ENCODE measurements at regions not wholly inside any gene's neighbourhood (a gene's known extent, or its start where the extent isn't known, plus 50 kb on each side); places are given as distances from the start of the nearest gene placed in this dataset.

DNA sequence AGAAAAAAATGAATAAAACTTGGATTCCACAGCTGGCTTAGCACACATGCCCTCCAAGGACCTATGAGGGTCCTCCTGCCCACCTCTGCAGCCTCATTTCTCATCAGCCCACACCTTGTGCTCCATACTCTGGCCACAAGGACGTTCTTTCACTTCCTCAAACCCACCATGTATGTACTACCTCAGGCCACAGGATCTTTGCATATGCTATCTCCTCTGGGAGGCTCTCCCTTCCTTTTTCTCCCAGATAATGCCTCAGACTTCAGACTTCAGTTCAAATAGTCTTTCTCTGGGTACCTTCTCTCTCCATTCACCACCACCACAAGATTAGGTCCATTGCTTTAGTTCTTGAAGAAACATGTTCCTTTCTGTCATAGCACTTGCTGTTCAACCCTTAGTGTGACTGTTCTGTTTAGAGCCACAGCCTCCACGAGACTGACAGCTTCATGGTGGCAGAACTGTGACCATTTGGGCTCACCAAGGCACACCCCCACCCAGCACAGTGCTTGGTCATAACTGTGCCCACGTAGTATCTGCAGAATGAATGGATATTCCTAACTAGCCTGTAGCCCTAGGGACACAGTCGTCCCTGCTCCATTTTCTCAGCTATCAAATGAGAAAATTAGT is 146.7 kb upstream of the LRFN2 start:
- H3K27me3 ChIP-seq (ENCODE audit: low read depth), result peaks cover 47% of the 10 kb centered on the region
- H3K36me3 ChIP-seq, result no peaks in the 10 kb centered on the region
- TF ChIP-seq, protein P1, sequence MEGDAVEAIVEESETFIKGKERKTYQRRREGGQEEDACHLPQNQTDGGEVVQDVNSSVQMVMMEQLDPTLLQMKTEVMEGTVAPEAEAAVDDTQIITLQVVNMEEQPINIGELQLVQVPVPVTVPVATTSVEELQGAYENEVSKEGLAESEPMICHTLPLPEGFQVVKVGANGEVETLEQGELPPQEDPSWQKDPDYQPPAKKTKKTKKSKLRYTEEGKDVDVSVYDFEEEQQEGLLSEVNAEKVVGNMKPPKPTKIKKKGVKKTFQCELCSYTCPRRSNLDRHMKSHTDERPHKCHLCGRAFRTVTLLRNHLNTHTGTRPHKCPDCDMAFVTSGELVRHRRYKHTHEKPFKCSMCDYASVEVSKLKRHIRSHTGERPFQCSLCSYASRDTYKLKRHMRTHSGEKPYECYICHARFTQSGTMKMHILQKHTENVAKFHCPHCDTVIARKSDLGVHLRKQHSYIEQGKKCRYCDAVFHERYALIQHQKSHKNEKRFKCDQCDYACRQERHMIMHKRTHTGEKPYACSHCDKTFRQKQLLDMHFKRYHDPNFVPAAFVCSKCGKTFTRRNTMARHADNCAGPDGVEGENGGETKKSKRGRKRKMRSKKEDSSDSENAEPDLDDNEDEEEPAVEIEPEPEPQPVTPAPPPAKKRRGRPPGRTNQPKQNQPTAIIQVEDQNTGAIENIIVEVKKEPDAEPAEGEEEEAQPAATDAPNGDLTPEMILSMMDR (IDR thresholded peaks at IDR 0.05; ENCODE audit: borderline replicate concordance), result no peak
- no peak for DNase-seq
- H3K4me3 ChIP-seq, result no peak overlapping the region
- no peaks in the 10 kb centered on the region for H3K4me1 ChIP-seq
- H3K9me3 ChIP-seq (replicated peaks), result no peaks in the 10 kb centered on the region
- intact Hi-C loops (cut with micrococcal nuclease), result no loop called here
- no peak overlapping the region for H3K27ac ChIP-seq (replicated peaks)

DNA sequence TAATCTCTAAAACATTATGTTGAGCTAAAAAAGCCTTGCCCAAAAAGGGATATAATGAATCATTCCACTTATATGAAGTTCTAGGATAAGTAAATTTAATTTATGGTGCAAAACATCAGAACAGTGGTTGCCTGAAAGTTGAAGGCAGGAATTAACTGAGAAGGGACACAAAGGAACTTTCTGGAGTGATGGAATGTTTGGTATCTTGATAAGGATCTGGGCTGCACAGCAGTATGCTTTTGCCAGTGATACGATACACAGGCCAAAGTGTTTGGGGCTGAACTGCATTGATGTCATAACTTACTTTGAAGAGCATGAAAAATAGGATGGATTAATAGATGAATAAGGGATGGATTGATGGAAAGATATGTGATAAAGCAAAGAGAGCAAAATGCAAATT is 146.1 kb upstream of the LRFN2 start:
- no peak for DNase-seq
- Histone ChIP-seq H3K36me3 (no peaks in the 10 kb centered on the region), H3K4me3 (no peak overlapping the region), H3K4me1 (no peaks in the 10 kb centered on the region), H3K9me3 (replicated peaks) (no peaks in the 10 kb centered on the region), H3K27ac (replicated peaks) (no peak overlapping the region), H3K27me3 (ENCODE audit: low read depth) (peaks cover 42% of the 10 kb centered on the region)
- intact Hi-C loops (cut with micrococcal nuclease), result no loop called here
- TF ChIP-seq, protein P1 (IDR thresholded peaks at IDR 0.05; ENCODE audit: borderline replicate concordance), result no peak

DNA sequence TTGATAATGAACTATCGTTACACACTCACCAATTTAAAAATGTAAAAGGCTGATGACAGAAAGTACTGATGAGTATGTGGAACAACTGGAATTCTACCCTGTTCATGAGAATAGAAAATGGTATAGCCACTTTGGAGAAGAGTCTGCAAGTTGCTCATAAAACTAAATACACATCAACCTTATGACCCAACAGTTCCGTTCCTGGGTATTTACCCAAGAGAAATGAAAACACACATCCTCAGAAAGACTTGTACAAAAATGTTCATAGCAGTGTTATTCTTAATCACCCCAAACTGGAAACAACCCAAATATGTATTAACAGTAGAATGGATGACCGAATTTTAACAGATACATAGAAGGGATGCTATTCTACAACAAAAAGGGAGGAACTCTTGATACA is 145.7 kb upstream of the LRFN2 start:
- intact Hi-C loops (cut with micrococcal nuclease), result no loop called here
- Histone ChIP-seq H3K9me3 (replicated peaks) (no peaks in the 10 kb centered on the region), H3K27me3 (ENCODE audit: low read depth) (peaks cover 40% of the 10 kb centered on the region), H3K27ac (replicated peaks) (no peak overlapping the region), H3K4me3 (no peak overlapping the region), H3K4me1 (no peaks in the 10 kb centered on the region), H3K36me3 (no peaks in the 10 kb centered on the region)
- TF ChIP-seq, protein P1 (IDR thresholded peaks at IDR 0.05; ENCODE audit: borderline replicate concordance), result no peak
- no peak for DNase-seq

DNA sequence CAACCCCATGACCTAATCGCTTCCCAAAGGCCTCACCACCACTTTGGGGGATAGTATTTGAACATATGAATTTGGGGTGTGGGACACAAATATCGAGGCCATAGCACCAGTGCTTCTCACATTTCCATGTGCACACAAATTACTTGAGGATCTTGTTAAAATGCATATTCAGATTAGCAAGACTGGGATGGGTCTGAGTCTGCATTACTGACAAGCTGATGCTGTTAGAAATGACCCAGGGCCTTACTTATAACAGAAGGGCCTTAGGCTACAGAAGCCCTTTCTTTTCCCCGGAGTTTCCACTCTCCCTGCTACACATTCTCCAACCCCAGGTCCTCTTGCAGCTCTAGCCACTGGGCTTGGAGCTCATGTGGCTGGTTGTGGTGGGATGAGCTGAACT is 141.5 kb upstream of the LRFN2 start:
- no peak overlapping the region for H3K27ac ChIP-seq (replicated peaks)
- peaks cover 2% of the 10 kb centered on the region for H3K27me3 ChIP-seq (ENCODE audit: low read depth)
- no peak for DNase-seq
- no peaks in the 10 kb centered on the region for H3K36me3 ChIP-seq
- intact Hi-C loops (cut with micrococcal nuclease), result no loop called here
- TF ChIP-seq, protein P1 (IDR thresholded peaks at IDR 0.05; ENCODE audit: borderline replicate concordance), result no peak
- no peaks in the 10 kb centered on the region for H3K4me1 ChIP-seq
- no peaks in the 10 kb centered on the region for H3K9me3 ChIP-seq (replicated peaks)
- no peak overlapping the region for H3K4me3 ChIP-seq

DNA sequence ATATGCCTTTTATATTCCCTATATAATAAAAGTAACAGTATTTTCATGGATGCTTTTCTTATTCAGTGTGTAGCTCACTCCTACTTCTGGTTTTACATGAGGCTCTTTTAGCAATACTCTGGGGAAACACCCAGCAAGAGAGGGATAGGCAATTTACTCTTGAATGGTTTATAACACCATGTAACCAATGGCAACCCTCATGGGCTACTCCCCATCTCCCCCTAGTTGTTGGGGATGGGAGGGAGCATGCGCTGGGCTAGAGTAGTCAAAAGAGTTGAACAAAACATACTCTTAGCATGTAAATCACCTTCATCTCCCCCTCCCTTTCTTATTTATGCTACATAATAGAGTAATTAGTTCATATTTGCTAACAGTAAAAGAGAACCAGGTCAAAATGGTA is 140.1 kb upstream of the LRFN2 start:
- DNase-seq, result no peak
- Histone ChIP-seq H3K4me3 (no peak overlapping the region), H3K27ac (replicated peaks) (no peak overlapping the region), H3K4me1 (no peaks in the 10 kb centered on the region), H3K27me3 (ENCODE audit: low read depth) (no peaks in the 10 kb centered on the region), H3K9me3 (replicated peaks) (no peaks in the 10 kb centered on the region), H3K36me3 (no peaks in the 10 kb centered on the region)
- TF ChIP-seq, protein P1 (IDR thresholded peaks at IDR 0.05; ENCODE audit: borderline replicate concordance), result no peak
- intact Hi-C loops (cut with micrococcal nuclease), result no loop called here

Measured in left ventricle myocardium inferior (tissue), 1 donor.